ENCODE measurements at regions not wholly inside any gene's neighbourhood (a gene's known extent, or its start where the extent isn't known, plus 50 kb on each side); places are given as distances from the start of the nearest gene placed in this dataset.
"Not testable (repeated sequence)": the region's sequence is repeated elsewhere in the genome, so short reads cannot be mapped to it uniquely, and the experiment has no call there.

DNA sequence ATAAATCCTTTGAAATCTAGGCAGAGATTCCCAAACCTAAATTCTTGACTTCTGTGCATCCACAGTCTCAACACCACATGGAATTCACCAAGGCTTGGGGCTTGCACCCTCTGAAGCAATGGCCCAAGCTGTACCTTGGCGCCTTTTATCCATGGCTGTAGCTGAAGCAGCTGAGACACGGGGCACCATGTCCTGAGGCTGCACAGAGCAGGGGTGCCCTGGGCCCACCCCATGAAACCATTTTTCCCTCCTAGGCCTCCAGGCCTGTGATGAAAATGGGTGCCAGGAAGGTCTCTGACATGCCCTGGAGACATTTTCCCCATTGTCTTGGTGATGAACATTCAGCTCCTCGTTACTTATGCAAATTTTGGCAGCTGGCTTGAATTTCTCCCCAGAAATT, 158.6 kb upstream of the NUDT12 start:
- Mint-ChIP-seq H3K36me3 (ENCODE audit: low read depth) (no peaks in the 10 kb centered on the region), H3K4me1 (no peaks in the 10 kb centered on the region), H3K27me3 (no peaks in the 10 kb centered on the region), H3K27ac (no peak overlapping the region), H3K4me3 (no peak overlapping the region), H3K9me3 (ENCODE audit: low read depth) (peaks cover 15% of the 10 kb centered on the region)
- intact Hi-C loops (cut with DNase I, micrococcal nuclease), result no loop called here
- ChIA-PET POLR2A (no interaction called here), CTCF (no interaction called here)
- ATAC-seq (no peak), DNase-seq (no peak)

DNA sequence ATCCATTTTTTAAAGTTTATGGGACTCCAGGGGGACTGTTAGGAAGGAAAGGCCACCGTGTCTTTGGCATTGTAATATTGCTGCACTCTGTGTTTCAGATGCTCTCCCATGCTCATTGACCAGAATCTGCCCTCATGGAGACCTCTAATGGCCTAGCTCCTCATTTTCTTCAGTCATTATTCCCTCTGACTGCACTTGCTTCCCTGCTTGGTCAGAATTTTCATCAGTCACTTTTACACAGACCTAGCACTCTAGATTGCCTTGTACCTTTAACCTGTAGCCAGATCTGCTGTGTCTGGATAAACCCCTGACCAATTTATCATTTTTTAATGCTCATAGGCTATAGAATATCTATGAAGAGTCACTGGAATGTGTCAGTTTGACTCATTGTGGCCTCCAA, 155.5 kb upstream of the NUDT12 start:
- H3K4me3 Mint-ChIP-seq, result no peak overlapping the region
- CTCF ChIA-PET, result no interaction called here
- H3K4me1 Mint-ChIP-seq, result no peaks in the 10 kb centered on the region
- H3K36me3 Mint-ChIP-seq (ENCODE audit: low read depth), result no peaks in the 10 kb centered on the region
- no peak overlapping the region for H3K27ac Mint-ChIP-seq
- POLR2A ChIA-PET, result no interaction called here
- DNase-seq (no peak), ATAC-seq (no peak)
- intact Hi-C loops (cut with DNase I, micrococcal nuclease), result no loop called here
- H3K9me3 Mint-ChIP-seq (ENCODE audit: low read depth), result peaks cover 15% of the 10 kb centered on the region
- H3K27me3 Mint-ChIP-seq, result no peaks in the 10 kb centered on the region

DNA sequence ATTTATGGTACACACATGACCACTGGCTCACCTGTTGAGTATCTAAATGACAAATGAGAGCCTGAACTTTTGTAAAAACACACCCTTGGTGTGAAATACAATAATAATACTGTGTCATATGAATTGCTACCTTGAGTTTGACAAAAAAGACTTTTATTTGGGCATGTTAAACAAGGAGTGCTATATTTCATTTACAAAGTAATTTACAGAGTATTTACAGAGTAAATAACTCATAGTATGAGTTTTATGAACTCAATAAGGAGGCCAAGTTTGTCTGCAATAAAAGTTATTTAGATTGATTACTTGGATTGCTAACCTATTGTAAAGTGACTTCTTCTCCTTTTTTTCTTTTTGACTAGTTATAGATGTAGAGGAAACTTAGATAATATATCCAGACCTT, 146.0 kb upstream of the NUDT12 start:
- intact Hi-C loops (cut with DNase I, micrococcal nuclease), result no loop called here
- ATAC-seq, result no peak
- no peaks in the 10 kb centered on the region for H3K36me3 Mint-ChIP-seq (ENCODE audit: low read depth)
- no peak overlapping the region for H3K4me3 Mint-ChIP-seq
- H3K27me3 Mint-ChIP-seq, result no peaks in the 10 kb centered on the region
- no peak overlapping the region for H3K27ac Mint-ChIP-seq
- no peak for DNase-seq
- ChIA-PET CTCF (no interaction called here), POLR2A (no interaction called here)
- no peaks in the 10 kb centered on the region for H3K4me1 Mint-ChIP-seq
- no peaks in the 10 kb centered on the region for H3K9me3 Mint-ChIP-seq (ENCODE audit: low read depth)

DNA sequence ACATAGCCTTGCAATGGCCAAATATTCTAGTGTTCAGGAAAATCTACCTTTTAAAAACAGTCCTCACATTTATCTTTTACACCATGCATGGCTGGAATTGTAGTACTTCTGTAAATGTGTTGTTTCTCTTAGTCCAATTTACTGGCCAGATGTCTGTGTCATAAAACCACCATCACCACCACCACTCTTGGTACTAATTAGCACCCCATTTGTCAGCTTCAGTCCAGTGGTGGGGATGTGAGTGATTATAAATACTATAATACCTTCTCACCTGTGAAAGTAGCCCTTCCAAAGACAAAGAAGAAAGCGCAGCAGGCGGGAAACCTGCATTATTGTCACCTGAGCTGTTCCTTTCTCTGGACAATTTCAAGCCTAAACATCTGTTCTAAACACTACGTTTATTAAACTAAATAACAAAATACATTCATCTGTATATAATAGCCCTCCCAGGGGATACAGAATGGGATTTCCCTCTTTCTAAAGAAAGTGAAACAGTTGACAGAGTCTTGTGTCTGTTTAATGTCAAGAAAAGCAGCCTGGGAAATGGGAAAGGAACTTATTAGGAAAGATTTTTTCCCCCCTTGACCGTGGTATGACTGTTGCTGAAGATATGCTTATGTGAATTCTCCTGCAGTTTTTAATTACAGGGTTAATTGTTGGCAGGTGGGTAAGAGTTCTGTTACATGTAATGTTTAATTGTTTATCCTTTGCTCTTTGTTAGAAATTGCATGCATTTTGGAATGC, 144.5 kb upstream of the NUDT12 start:
- CTCF ChIA-PET, result no interaction called here

DNA sequence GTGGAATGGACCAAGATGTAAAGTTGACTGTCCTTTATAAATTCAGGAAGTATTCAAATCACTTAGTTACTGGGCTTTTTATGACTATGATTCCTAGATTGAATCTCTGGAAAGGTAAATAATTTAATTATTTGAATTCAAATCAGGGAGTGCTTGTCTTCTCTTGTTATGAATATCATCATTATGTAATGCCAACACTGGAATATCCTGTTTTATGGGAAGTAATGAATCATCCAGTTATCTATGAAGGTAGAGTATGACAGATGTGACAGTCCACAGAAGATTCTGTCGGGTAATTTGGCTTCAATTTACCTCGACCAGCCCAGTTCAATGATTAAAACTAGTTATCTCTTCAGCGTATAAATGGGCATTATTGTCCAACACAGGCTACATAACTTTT, 141.0 kb upstream of the NUDT12 start:
- no peak overlapping the region for H3K4me3 Mint-ChIP-seq
- H3K36me3 Mint-ChIP-seq (ENCODE audit: low read depth), result no peaks in the 10 kb centered on the region
- H3K9me3 Mint-ChIP-seq (ENCODE audit: low read depth), result no peaks in the 10 kb centered on the region
- no peaks in the 10 kb centered on the region for H3K27me3 Mint-ChIP-seq
- H3K4me1 Mint-ChIP-seq, result no peaks in the 10 kb centered on the region
- H3K27ac Mint-ChIP-seq, result no peak overlapping the region
- ATAC-seq, result no peak
- intact Hi-C loops (cut with DNase I, micrococcal nuclease), result no loop called here
- CTCF ChIA-PET, result no interaction called here
- POLR2A ChIA-PET, result no interaction called here
- DNase-seq, result no peak

More for the DNA sequence above, 144.5 kb upstream of the NUDT12 start:
- DNase-seq (no peak), ATAC-seq (no peak)
- Mint-ChIP-seq H3K4me1 (no peaks in the 10 kb centered on the region), H3K27ac (no peak overlapping the region), H3K27me3 (no peaks in the 10 kb centered on the region), H3K4me3 (no peak overlapping the region), H3K36me3 (ENCODE audit: low read depth) (no peaks in the 10 kb centered on the region), H3K9me3 (ENCODE audit: low read depth) (no peaks in the 10 kb centered on the region)
- POLR2A ChIA-PET, result no interaction called here
- intact Hi-C loops (cut with DNase I, micrococcal nuclease), result no loop called here

DNA sequence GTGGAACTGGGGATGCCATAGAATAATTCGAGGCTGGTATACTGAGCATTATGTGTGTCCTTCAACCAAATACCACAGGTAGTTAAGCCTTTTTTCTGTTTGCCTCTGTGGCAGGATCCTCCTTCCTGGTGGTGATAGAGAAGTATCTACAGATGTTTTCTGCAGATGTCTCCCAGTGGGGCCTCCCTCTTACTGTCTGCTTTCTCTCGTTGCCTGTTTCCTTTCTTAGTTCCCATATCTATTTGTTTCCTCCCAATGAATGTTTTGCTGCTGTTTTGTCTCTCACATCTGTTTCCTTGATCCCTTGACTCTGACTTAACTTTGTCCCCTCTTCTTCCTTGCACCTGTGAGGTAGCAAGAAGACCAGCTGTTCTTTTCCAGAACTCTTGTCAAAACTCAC, 130.9 kb upstream of the NUDT12 start:
- ChIA-PET POLR2A (no interaction called here), CTCF (no interaction called here)
- intact Hi-C loops (cut with DNase I, micrococcal nuclease), result no loop called here
- H3K4me1 Mint-ChIP-seq, result no peaks in the 10 kb centered on the region
- no peak overlapping the region for H3K27ac Mint-ChIP-seq
- no peaks in the 10 kb centered on the region for H3K36me3 Mint-ChIP-seq (ENCODE audit: low read depth)
- DNase-seq, result no peak
- no peak overlapping the region for H3K4me3 Mint-ChIP-seq
- H3K27me3 Mint-ChIP-seq, result no peaks in the 10 kb centered on the region
- peaks cover 2% of the 10 kb centered on the region for H3K9me3 Mint-ChIP-seq (ENCODE audit: low read depth)
- no peak for ATAC-seq

DNA sequence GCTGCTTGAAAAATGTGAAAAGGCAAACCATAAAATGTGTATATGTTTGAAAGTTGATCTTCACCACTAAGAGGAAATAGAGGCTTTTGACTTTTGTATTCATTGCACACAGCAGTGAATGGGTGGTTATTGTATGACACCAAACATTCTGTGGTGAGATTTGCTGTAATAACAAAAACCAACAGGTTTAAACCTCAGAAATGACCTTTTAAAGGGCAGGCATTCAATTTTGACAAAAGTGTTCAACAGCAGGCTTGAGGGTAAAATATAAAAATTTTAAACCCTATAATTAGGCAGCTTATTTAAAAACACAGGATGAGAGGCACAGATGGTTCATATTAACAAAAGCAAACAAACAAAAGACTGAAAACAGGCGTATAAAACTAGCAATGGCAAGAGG, 128.1 kb upstream of the NUDT12 start:
- ATAC-seq, result no peak
- intact Hi-C loops (cut with DNase I, micrococcal nuclease), result no loop called here
- Mint-ChIP-seq H3K27ac (no peak overlapping the region), H3K27me3 (no peaks in the 10 kb centered on the region), H3K36me3 (ENCODE audit: low read depth) (no peaks in the 10 kb centered on the region), H3K4me3 (no peak overlapping the region), H3K9me3 (ENCODE audit: low read depth) (no peaks in the 10 kb centered on the region), H3K4me1 (no peaks in the 10 kb centered on the region)
- POLR2A ChIA-PET, result no interaction called here
- CTCF ChIA-PET, result no interaction called here
- no peak for DNase-seq

DNA sequence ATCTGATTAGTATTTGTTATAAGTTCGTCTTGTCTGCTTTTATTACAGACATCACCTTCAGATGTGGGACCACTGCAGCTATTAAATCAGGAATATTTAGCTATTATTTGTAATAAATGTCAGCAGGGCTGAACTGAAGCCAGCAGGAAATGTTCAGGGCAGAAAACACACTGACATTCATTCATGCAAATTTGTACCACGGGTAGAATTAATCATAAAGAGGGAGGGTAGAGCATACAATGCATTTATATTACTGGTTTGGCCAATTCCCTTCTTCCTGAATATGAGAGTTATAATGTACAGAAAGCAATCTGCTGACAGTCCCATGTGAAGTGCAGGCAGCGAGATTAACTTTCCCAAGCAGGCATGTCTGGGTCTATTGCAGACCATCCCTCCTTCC, 117.3 kb upstream of the NUDT12 start:
- H3K36me3 Mint-ChIP-seq (ENCODE audit: low read depth), result no peaks in the 10 kb centered on the region
- no peak overlapping the region for H3K4me3 Mint-ChIP-seq
- no peaks in the 10 kb centered on the region for H3K9me3 Mint-ChIP-seq (ENCODE audit: low read depth)
- H3K27ac Mint-ChIP-seq, result no peak overlapping the region
- POLR2A ChIA-PET, result no interaction called here
- ATAC-seq (no peak), DNase-seq (no peak)
- intact Hi-C loops (cut with DNase I, micrococcal nuclease), result no loop called here
- no peaks in the 10 kb centered on the region for H3K27me3 Mint-ChIP-seq
- CTCF ChIA-PET, result no interaction called here
- no peaks in the 10 kb centered on the region for H3K4me1 Mint-ChIP-seq

DNA sequence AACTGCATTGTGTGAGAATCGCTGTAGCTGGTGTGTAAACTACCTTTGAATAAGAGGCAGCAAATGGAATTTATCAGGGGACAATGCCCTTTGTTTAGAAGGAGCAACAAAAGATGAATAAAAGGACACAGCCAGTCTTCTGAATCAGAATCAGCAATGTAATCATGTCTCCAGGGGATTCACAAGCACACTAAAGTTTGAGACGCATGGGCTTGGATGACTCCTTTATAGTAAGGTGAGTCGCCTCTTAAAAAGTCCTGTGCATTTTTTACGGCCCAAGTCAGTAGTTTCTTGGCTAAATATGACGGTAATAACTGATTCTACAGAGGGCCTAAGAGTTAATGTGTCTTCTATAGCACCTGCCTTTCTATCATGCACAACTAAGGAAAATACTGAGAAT, 113.6 kb upstream of the NUDT12 start:
- H3K9me3 Mint-ChIP-seq (ENCODE audit: low read depth); H3K4me1 Mint-ChIP-seq; CTCF ChIA-PET; DNase-seq; ATAC-seq; H3K27me3 Mint-ChIP-seq; H3K36me3 Mint-ChIP-seq (ENCODE audit: low read depth); intact Hi-C loops (cut with DNase I, micrococcal nuclease); POLR2A ChIA-PET; H3K4me3 Mint-ChIP-seq; H3K27ac Mint-ChIP-seq: not testable (repeated sequence)

DNA sequence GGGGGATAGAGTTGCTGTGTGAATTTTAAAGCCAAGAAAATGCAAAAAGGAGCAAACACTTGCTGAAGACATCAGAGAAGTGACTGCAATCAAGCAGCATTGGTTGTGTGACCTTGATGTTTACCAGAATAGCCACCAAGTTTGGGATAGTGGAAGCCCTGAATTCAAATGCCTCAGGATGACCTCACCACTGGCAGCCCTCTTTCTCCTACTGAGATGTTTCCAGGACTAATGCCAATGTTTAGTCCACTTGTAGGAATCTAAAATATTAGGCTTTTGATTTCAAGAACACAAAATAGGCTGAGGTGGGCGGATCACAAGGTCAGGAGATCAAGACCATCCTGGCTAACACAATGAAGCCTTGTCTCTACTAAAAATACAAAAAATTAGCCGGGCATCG, 112.2 kb upstream of the NUDT12 start:
- ChIA-PET CTCF (no interaction called here), POLR2A (no interaction called here)
- DNase-seq (no peak), ATAC-seq (no peak)
- H3K27me3 Mint-ChIP-seq, result no peaks in the 10 kb centered on the region
- H3K4me3 Mint-ChIP-seq, result no peak overlapping the region
- no peaks in the 10 kb centered on the region for H3K36me3 Mint-ChIP-seq (ENCODE audit: low read depth)
- intact Hi-C loops (cut with DNase I, micrococcal nuclease), result no loop called here
- H3K4me1 Mint-ChIP-seq, result no peaks in the 10 kb centered on the region
- no peak overlapping the region for H3K27ac Mint-ChIP-seq
- no peaks in the 10 kb centered on the region for H3K9me3 Mint-ChIP-seq (ENCODE audit: low read depth)

DNA sequence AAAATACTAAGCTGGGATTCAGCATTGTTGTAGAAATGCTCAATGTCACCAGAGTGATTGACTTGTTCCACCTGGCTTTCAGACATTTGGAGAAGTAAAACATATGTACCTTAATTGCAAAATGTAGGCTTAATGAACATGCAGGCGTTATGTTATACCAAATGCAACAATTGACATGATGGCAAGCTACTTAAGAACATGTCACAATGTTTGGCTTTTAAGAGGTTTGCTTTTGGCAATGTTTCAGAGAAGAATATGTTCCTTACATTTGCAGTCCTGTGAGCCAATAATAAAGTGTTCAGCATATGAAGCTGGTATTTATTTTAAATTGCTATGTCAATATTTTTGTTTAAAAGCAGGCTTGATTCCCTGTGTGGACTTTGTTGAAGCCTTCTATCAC, 111.7 kb upstream of the NUDT12 start:
- DNase-seq (no peak), ATAC-seq (no peak)
- H3K4me3 Mint-ChIP-seq, result no peak overlapping the region
- ChIA-PET CTCF (interaction anchor here (0.7 kb wide), 1 partner anchor 133 kb away, joined by 3 read pairs; no protein-coding TSS in a partner anchor), POLR2A (no interaction called here)
- no peak overlapping the region for H3K27ac Mint-ChIP-seq
- no peaks in the 10 kb centered on the region for H3K27me3 Mint-ChIP-seq
- no peaks in the 10 kb centered on the region for H3K4me1 Mint-ChIP-seq
- no peaks in the 10 kb centered on the region for H3K36me3 Mint-ChIP-seq (ENCODE audit: low read depth)
- intact Hi-C loops (cut with DNase I, micrococcal nuclease), result no loop called here
- H3K9me3 Mint-ChIP-seq (ENCODE audit: low read depth), result no peaks in the 10 kb centered on the region

DNA sequence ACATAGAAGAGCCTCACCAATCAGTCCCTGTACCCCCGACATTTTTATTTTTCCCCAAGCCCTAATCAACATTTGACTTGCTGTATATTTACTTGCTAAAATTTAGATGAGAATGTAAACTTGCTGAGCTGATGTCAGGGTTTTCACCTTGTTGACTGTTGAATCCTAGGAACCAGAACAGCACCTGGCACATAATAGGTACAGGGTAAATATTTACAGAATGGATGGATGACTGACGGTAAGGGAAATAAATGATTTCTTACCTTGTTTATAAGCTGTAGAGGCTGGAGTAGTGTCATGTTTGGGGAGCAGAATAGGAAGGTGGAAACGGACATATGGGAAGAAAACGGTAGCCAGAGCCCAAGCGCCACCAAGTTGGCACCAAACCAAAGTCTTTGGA, 107.0 kb upstream of the NUDT12 start:
- no peak for DNase-seq
- H3K4me1 Mint-ChIP-seq, result no peaks in the 10 kb centered on the region
- no peak overlapping the region for H3K4me3 Mint-ChIP-seq
- ChIA-PET CTCF (no interaction called here), POLR2A (no interaction called here)
- intact Hi-C loops (cut with DNase I, micrococcal nuclease), result no loop called here
- H3K9me3 Mint-ChIP-seq (ENCODE audit: low read depth), result no peaks in the 10 kb centered on the region
- no peak overlapping the region for H3K27ac Mint-ChIP-seq
- H3K27me3 Mint-ChIP-seq, result peaks cover 2% of the 10 kb centered on the region
- no peaks in the 10 kb centered on the region for H3K36me3 Mint-ChIP-seq (ENCODE audit: low read depth)
- no peak for ATAC-seq

DNA sequence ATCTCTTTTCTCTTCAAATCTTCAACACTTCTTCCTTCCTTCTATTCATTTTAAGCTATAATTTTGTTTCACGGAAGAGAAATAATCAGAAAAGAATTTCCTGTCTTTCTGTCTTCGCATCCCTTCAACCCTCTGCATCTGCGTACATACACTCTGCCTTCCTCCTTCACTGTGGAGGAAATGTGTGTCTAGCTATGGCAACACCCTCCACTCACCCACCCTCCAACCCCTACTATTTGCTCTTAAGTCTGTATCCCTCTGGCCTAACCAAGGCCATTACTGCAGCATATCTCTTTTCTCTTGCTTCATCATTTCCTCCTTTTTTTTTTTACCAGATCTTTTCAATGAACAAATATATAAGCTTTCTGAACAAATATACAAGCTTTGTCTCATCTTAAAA, 105.7 kb upstream of the NUDT12 start:
- intact Hi-C loops (cut with DNase I, micrococcal nuclease), result no loop called here
- Mint-ChIP-seq H3K27me3 (peaks cover 2% of the 10 kb centered on the region), H3K4me3 (no peak overlapping the region), H3K9me3 (ENCODE audit: low read depth) (peaks cover 3% of the 10 kb centered on the region), H3K4me1 (no peaks in the 10 kb centered on the region), H3K27ac (no peak overlapping the region), H3K36me3 (ENCODE audit: low read depth) (no peaks in the 10 kb centered on the region)
- CTCF ChIA-PET, result no interaction called here
- no peak for ATAC-seq
- POLR2A ChIA-PET, result no interaction called here
- no peak for DNase-seq
